Mesothelial cell of epicardium (in vitro differentiated cells): ENCODE measurements at regions not wholly inside any gene's neighbourhood (a gene's known extent, or its start where the extent isn't known, plus 50 kb on each side); places are given as distances from the start of the nearest gene placed in this dataset.
A peak's percentile ranks its signal among the peaks of the same experiment; 100 is the strongest.

Experiments used
- DNase-seq, 2 experiments: peaks; one replicate each; pipeline ENCODE4 v3.0.0; 2021; ENCODE audit warnings: low spot score in 2 of 2; ENCODE audit not compliant: unreplicated experiment in 2 of 2
- H3K27ac Mint-ChIP-seq: 2 replicates; pipeline ENCODE4 v1.8.0; 2021; ENCODE audit warnings: mixed read lengths
- H3K27me3 Mint-ChIP-seq: 2 replicates; pipeline ENCODE4 v1.8.0; 2021; ENCODE audit warnings: low read depth, mixed read lengths
- H3K36me3 Mint-ChIP-seq: 2 replicates; pipeline ENCODE4 v1.8.0; 2021; ENCODE audit warnings: mixed read lengths
- H3K4me1 Mint-ChIP-seq: 2 replicates; pipeline ENCODE4 v1.8.0; 2021; ENCODE audit warnings: mixed read lengths
- H3K4me3 Mint-ChIP-seq: 2 replicates; pipeline ENCODE4 v1.8.0; 2021; ENCODE audit warnings: mild to moderate bottlenecking, moderate library complexity, mixed read lengths
- H3K9me3 Mint-ChIP-seq: 2 replicates; pipeline ENCODE4 v1.8.0; 2021; ENCODE audit warnings: mixed read lengths
- TF ChIP-seq, protein P1 (sequence below): fragments of 200-600 bp; sonication (generic); IDR thresholded peaks from one replicate; pipeline ENCODE4 v1.5.0; 2021; ENCODE audit warnings: antibody characterized with exemption; ENCODE audit not compliant: unreplicated experiment

DNA sequence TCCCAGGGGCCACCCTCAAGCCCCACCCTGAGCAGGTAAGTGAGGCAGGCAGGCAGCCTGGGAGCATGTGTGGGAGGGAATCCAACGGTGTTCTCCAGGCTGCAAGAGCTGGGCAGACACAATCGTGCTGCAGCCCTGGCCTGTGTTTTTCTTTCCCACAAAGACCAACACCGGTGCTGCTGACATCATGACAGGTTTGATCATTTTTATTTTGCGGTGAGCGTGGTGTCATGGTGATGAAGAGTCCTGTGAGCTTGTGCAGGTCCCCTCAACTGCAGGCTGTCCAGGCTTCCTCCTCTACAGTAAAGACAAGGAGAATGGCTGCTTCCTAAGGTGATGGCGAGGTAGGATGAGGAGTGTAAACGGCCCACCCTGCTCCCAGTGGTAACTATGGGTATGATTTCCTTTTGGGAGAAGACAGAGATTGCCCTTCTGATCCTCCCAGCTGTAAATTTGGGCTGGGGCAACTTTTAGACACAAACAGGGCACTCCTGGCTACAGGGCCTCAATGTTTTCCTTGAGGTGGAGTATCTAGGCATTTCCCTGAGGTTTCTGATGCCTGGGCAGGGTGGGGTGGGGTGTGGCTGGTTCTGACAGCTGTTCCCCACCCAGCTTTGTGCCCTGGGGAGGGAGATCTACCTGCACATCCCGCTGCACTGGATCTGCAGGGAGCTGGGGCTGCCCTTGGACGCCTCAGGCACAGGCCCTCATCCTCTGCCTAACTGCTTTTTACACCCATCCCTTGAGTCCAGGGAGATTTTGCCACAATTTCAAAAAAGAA lies 109.1 kb downstream of the VCPKMT start:
- Mint-ChIP-seq H3K4me1 (peaks cover 25% of the 10 kb centered on the region), H3K9me3 (no peaks in the 10 kb centered on the region), H3K4me3 (no peak overlapping the region), H3K27me3 (no peaks in the 10 kb centered on the region), H3K36me3 (no peaks in the 10 kb centered on the region), H3K27ac (peak overlapping the region; percentile 43)
- no peak for DNase-seq
- TF ChIP-seq, protein P1, sequence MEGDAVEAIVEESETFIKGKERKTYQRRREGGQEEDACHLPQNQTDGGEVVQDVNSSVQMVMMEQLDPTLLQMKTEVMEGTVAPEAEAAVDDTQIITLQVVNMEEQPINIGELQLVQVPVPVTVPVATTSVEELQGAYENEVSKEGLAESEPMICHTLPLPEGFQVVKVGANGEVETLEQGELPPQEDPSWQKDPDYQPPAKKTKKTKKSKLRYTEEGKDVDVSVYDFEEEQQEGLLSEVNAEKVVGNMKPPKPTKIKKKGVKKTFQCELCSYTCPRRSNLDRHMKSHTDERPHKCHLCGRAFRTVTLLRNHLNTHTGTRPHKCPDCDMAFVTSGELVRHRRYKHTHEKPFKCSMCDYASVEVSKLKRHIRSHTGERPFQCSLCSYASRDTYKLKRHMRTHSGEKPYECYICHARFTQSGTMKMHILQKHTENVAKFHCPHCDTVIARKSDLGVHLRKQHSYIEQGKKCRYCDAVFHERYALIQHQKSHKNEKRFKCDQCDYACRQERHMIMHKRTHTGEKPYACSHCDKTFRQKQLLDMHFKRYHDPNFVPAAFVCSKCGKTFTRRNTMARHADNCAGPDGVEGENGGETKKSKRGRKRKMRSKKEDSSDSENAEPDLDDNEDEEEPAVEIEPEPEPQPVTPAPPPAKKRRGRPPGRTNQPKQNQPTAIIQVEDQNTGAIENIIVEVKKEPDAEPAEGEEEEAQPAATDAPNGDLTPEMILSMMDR = no peak

DNA sequence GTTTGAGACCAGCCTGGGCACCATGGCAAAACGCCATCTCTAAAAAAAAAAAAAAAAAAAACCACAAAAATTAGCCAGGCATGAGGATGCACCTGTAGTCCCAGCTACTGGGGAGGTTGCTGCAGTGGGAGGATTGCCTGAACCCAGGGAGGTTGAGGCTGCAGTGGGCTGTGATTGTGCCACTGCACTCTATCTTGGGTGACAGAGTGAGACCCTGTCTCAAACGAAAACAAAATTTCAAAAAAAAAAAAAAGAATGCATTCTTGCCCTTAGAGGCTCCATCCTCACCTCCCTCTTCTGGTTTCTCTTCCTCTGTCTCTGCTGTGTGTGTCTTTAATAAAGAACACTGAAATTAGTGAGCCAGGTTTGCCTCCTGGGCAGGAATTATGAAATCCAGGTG lies 107.8 kb downstream of the VCPKMT start:
- Mint-ChIP-seq H3K27me3 (no peaks in the 10 kb centered on the region), H3K36me3 (no peaks in the 10 kb centered on the region), H3K4me1 (peaks cover 27% of the 10 kb centered on the region), H3K4me3 (no peak overlapping the region), H3K27ac (no peak overlapping the region), H3K9me3 (no peaks in the 10 kb centered on the region)
- TF ChIP-seq, protein P1 = no peak
- DNase-seq = no peak

DNA sequence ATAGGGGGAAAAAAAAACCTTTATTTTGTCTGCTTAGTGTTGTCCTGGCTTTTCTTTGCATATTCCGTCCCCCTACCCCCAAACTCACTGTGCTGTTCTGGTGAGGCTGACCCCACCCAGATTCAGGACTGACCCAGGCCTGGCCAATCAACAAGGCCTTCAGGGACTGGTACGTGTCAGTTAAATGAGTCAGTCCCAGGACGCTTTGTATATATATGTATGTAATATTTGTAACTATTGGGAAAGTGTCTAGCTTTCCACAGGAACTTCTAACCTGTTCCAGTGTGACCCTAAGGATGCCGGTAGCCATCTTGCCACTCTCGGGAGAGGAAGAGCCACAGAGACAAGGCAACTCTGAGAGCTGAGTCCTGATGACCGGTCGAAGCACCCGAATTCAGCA lies 107.4 kb downstream of the VCPKMT start:
- TF ChIP-seq, protein P1 = no peak
- no peaks in the 10 kb centered on the region for H3K27me3 Mint-ChIP-seq
- H3K4me1 Mint-ChIP-seq = peaks cover 25% of the 10 kb centered on the region
- H3K9me3 Mint-ChIP-seq = no peaks in the 10 kb centered on the region
- no peak overlapping the region for H3K27ac Mint-ChIP-seq
- no peak for DNase-seq
- H3K36me3 Mint-ChIP-seq = no peaks in the 10 kb centered on the region
- no peak overlapping the region for H3K4me3 Mint-ChIP-seq

DNA sequence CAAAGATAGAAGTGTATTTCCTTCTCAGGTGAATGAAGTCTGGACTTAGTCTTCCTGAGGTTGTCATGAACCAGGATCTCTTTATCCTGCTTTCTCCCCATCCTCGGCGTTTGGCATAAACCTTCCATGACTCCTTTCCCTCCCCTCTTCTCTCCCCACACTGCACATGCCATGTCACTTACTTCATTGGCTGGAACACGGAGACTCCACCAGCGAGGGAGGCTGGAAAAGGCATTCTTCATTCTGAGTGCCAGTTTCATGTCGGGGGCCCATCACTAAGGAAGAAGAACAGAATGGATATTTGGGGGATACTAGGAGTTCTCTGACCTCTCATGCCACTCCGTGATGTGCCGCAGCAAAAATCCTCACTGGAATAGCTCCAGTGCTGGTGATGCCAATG lies 105.6 kb downstream of the VCPKMT start:
- TF ChIP-seq, protein P1 = no peak
- Mint-ChIP-seq H3K27me3 (no peaks in the 10 kb centered on the region), H3K4me3 (no peak overlapping the region), H3K9me3 (no peaks in the 10 kb centered on the region), H3K4me1 (peaks cover 25% of the 10 kb centered on the region), H3K27ac (no peak overlapping the region), H3K36me3 (no peaks in the 10 kb centered on the region)
- DNase-seq = no peak

DNA sequence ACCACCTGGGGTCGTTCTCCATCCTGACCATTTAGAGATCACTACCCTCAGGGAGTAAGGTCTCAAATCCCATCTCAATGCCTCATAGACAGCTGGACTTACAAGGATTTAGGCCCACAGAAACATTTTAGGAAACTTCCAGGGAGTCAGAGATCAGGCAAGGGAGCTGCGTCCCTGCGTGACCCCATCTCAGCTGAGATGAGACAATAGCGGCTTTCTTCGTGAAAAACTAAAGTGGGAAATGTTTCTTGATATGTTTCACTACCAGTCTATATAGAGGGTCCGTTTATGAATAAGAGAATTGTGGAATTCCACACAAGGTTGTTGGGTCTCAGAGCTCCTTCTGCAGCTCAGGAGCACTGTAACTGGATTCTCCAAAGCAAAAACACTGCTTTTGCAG lies 105.1 kb downstream of the VCPKMT start:
- Mint-ChIP-seq H3K27me3 (no peaks in the 10 kb centered on the region), H3K27ac (no peak overlapping the region), H3K4me3 (no peak overlapping the region), H3K36me3 (no peaks in the 10 kb centered on the region), H3K9me3 (no peaks in the 10 kb centered on the region), H3K4me1 (peaks cover 25% of the 10 kb centered on the region)
- TF ChIP-seq, protein P1 = no peak
- no peak for DNase-seq
